Nephron progenitor cell (in vitro differentiated cells): ENCODE measurements at regions not wholly inside any gene's neighbourhood (a gene's known extent, or its start where the extent isn't known, plus 50 kb on each side); places are given as distances from the start of the nearest gene placed in this dataset.

Experiments
- DNase-seq: peaks from one replicate; pipeline ENCODE4 v3.0.0; 2021
- H3K27ac Mint-ChIP-seq: 2 replicates; pipeline ENCODE4 v1.8.0; 2021; ENCODE audit warnings: mild to moderate bottlenecking, moderate library complexity, mixed read lengths
- H3K27me3 Mint-ChIP-seq: 2 replicates; pipeline ENCODE4 v1.8.0; 2021; ENCODE audit warnings: mild to moderate bottlenecking, low read depth, mixed read lengths; ENCODE audit not compliant: poor library complexity
- H3K36me3 Mint-ChIP-seq: 2 replicates; pipeline ENCODE4 v1.8.0; 2021; ENCODE audit warnings: low read depth, mixed read lengths
- H3K4me1 Mint-ChIP-seq: 2 replicates; pipeline ENCODE4 v1.8.0; 2021; ENCODE audit warnings: mixed read lengths
- H3K4me3 Mint-ChIP-seq: 2 replicates; pipeline ENCODE4 v1.8.0; 2021; ENCODE audit warnings: mild to moderate bottlenecking, moderate library complexity, mixed read lengths
- H3K9me3 Mint-ChIP-seq: 2 replicates; pipeline ENCODE4 v1.8.0; 2021; ENCODE audit warnings: mild to moderate bottlenecking, moderate library complexity, mixed read lengths
- TF ChIP-seq, protein P1 (sequence below): fragments of 200-600 bp; sonication (generic); IDR thresholded peaks from 2 replicates; pipeline ENCODE4 v1.5.0; 2021; ENCODE audit warnings: antibody characterized with exemption

- DNase-seq: peak; percentile 15
- H3K4me1 Mint-ChIP-seq: peaks cover 43% of the 10 kb centered on the region
Observed at GRCh38 chr2:105180491-105180972, 61.0 kb upstream of the GPR45 start.

GRCh38 chr2:105181282-105181681, 60.3 kb upstream of the GPR45 start:
- Mint-ChIP-seq H3K27me3 (peaks cover 20% of the 10 kb centered on the region), H3K9me3 (no peaks in the 10 kb centered on the region), H3K4me1 (peaks cover 35% of the 10 kb centered on the region), H3K36me3 (no peaks in the 10 kb centered on the region), H3K4me3 (no peak overlapping the region), H3K27ac (no peak overlapping the region)
- TF ChIP-seq, protein P1, sequence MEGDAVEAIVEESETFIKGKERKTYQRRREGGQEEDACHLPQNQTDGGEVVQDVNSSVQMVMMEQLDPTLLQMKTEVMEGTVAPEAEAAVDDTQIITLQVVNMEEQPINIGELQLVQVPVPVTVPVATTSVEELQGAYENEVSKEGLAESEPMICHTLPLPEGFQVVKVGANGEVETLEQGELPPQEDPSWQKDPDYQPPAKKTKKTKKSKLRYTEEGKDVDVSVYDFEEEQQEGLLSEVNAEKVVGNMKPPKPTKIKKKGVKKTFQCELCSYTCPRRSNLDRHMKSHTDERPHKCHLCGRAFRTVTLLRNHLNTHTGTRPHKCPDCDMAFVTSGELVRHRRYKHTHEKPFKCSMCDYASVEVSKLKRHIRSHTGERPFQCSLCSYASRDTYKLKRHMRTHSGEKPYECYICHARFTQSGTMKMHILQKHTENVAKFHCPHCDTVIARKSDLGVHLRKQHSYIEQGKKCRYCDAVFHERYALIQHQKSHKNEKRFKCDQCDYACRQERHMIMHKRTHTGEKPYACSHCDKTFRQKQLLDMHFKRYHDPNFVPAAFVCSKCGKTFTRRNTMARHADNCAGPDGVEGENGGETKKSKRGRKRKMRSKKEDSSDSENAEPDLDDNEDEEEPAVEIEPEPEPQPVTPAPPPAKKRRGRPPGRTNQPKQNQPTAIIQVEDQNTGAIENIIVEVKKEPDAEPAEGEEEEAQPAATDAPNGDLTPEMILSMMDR: no peak
- no peak for DNase-seq

More at GRCh38 chr2:105180491-105180972, 61.0 kb upstream of the GPR45 start:
- Mint-ChIP-seq H3K27ac (peak overlapping the region; percentile 83), H3K36me3 (no peaks in the 10 kb centered on the region), H3K9me3 (no peaks in the 10 kb centered on the region), H3K27me3 (peaks cover 21% of the 10 kb centered on the region), H3K4me3 (no peak overlapping the region)
- TF ChIP-seq, protein P1: no peak

DNA sequence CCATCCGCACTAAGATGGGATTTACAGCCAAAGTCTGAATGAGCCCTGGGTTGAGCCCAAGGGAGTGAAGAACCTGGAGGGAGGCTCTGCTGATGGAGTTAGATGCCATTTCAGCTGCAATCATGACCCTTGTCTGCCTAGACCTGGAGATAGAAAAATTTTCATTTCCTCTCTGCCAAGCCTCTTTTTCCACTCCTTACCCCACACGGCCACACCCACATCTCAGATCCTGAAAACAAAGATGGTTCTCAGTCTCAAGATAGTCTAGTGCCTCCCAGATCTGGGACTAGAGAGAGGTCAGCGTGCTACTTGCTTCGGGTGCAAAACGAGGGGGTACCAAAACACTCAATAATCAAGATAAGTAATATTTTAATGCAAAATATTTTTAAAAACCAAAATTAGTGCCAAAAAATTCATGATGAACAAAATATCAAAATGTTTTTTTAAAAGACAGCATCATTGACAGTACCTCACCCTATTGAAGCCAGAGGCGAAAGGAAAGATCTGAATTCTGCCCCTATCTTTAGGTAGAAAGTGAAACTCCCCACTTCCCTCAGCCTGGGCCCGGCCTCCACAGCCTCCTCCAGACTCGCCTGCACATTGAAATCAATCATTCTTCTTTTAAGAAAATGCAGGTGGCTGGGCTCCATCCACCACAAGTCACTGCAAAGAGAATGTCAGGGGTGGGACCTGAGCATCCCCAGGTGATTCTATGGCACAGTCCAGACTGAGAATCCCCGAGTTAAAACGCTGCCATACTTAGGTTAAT, 57.8 kb upstream of the GPR45 start:
- Mint-ChIP-seq H3K9me3 (no peaks in the 10 kb centered on the region), H3K36me3 (no peaks in the 10 kb centered on the region), H3K4me1 (peaks cover 36% of the 10 kb centered on the region), H3K27me3 (peaks cover 13% of the 10 kb centered on the region), H3K4me3 (no peak overlapping the region), H3K27ac (no peak overlapping the region)
- DNase-seq: no peak
- TF ChIP-seq, protein P1: no peak

DNA sequence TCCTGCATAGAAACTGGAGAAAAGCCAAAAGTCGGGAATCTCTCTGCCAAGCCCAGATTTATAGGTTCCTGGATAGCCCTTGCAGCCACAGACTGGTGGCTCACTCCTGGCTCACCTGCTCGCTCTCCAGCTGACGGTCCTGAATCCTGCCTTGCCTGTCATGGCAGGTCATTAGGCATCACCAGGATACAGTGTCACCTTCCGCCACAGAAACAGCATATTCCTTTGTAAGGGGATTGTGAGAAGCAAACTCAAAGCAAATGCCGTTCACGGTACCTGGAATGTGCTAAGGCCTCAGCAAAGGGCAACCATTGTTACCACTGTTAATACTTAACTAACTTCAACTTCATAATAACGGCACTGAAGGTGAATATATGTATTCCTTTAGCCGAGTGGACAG, 57.1 kb upstream of the GPR45 start:
- Mint-ChIP-seq H3K9me3 (peaks cover 4% of the 10 kb centered on the region), H3K4me3 (no peak overlapping the region), H3K27ac (no peak overlapping the region), H3K4me1 (peaks cover 36% of the 10 kb centered on the region), H3K27me3 (peaks cover 17% of the 10 kb centered on the region), H3K36me3 (no peaks in the 10 kb centered on the region)
- DNase-seq: no peak
- TF ChIP-seq, protein P1: no peak

DNA sequence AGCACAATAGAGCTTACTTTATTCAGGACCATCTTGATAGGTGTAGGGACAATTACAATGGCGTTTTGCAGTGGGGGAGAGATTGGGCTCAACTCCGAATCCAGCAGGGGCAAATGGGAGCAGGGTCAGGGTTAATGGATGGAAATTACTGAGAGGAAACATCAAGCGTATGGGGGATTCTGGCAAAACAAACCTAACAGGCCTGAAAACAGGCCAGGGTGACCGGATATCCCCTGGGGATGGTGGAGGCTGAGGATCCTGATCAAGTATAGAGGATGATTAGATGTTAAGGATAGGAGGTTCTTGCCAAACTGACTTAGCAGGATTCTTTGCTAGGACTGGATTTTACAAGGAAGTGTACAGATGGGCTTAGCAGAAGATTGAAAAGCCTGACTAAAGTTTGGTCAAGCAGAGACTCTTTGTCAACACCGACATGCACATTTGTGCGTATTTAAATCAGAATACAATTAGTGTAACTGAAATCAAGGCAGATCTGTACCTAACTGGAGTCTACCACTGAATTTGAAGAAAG, 54.5 kb upstream of the GPR45 start:
- H3K36me3 Mint-ChIP-seq: no peaks in the 10 kb centered on the region

More for the DNA sequence above, 54.5 kb upstream of the GPR45 start:
- Mint-ChIP-seq H3K4me3 (no peak overlapping the region), H3K9me3 (peaks cover 27% of the 10 kb centered on the region), H3K4me1 (peaks cover 15% of the 10 kb centered on the region), H3K27ac (no peak overlapping the region), H3K27me3 (peaks cover 17% of the 10 kb centered on the region)
- TF ChIP-seq, protein P1: no peak
- DNase-seq: no peak
